ENCODE measurements at regions not wholly inside any gene's neighbourhood (a gene's known extent, or its start where the extent isn't known, plus 50 kb on each side); places are given as distances from the start of the nearest gene placed in this dataset.

DNA sequence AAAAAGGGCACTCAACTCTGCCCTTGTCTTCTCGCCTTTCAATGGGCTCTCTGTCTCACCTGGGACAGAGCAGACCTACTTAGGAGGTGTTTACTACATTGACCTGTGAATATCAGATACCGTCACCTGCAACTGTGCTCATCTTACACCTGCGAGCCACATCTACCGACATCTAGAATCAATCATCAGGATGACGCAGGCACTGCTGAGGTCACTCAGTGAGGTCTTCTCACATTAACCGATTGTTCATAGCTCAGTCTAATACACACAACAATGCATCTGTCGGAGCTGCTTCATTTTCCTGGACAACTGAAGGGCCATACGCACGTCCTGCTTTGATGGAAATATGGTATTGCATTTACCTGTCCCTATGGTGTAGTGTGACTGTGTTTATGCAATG, 211.9 kb downstream of the FGF9 start:
- no peak overlapping the region for H3K4me2 ChIP-seq (ENCODE audit: control insufficient read depth, extremely low read depth, insufficient read depth, low read depth, low read length)
- FAIRE-seq (no peak), DNase-seq (ENCODE audit: low read depth, low spot score) (no peak)
- H3K9me1 ChIP-seq (ENCODE audit: control insufficient read depth, extremely low read depth, insufficient read depth, low read length) = no peaks in the 10 kb centered on the region
- no peak overlapping the region for H3K9ac ChIP-seq (ENCODE audit: control insufficient read depth, extremely low read depth, insufficient read depth, low read length)
- no peak overlapping the region for H3K27ac ChIP-seq (ENCODE audit: control insufficient read depth, insufficient read depth, low read length)
- no peaks in the 10 kb centered on the region for H3K27me3 ChIP-seq (ENCODE audit: control insufficient read depth, extremely low read depth, insufficient read depth, low read length)
- TF ChIP-seq EZH2 (IDR thresholded peaks at IDR 0.05; ENCODE audit: low read length) (no peak), CTCF (optimal IDR thresholded peaks at IDR 0.05 in 1 of 3, IDR thresholded peaks at IDR 0.05 in 1 of 3, conservative IDR thresholded peaks at IDR 0.05 in 1 of 3; ENCODE audit: extremely low read depth in 1 of 3, insufficient read depth in 2 of 3, low read length in 3 of 3) (no peak)
- no peaks in the 10 kb centered on the region for H3K79me2 ChIP-seq (ENCODE audit: control insufficient read depth, insufficient read depth, low read length)
- no peak overlapping the region for H3K4me3 ChIP-seq (ENCODE audit: control insufficient read depth in 2 of 3, extremely low read depth in 1 of 3, insufficient read depth in 2 of 3, low read depth in 1 of 3, low read length in 3 of 3)
- H3K36me3 ChIP-seq (ENCODE audit: control insufficient read depth in 2 of 2, extremely low read depth in 1 of 2, insufficient read depth in 2 of 2, low read length in 2 of 2) = no peaks in the 10 kb centered on the region
- H4K20me1 ChIP-seq (ENCODE audit: control insufficient read depth, extremely low read depth, insufficient read depth, low read length) = no peaks in the 10 kb centered on the region
- no peak overlapping the region for H2AFZ ChIP-seq (ENCODE audit: control insufficient read depth, low read length)
- H3K4me1 ChIP-seq (ENCODE audit: control insufficient read depth, extremely low read depth, insufficient read depth, low read length) = no peaks in the 10 kb centered on the region
- dilution Hi-C loops (cut with MboI; ENCODE audit: extremely low pct_ligation_motif_present, low sequenced_read_pairs) = no loop called here
- peaks cover 2% of the 10 kb centered on the region for H3K9me3 ChIP-seq (ENCODE audit: control insufficient read depth, low read depth, low read length)

DNA sequence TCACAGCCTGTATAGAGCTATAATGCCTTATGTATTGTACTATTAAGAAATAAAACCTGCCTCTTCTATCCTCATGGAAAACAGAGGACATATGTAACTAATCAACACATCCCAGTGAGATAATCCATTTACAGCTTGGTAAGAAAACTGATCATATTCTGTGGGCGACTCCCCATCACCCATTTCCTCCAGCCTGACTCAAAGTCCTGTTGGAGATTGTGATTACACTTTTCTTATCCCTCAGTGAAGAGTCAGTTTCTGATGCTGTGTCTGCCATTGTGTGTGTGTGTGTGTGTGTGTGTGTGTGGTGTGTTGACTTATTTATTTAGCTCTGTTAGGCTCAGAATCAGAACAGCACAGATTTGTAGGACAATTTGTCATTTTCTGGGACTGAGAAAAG, 212.8 kb downstream of the FGF9 start:
- Histone ChIP-seq H3K27me3 (ENCODE audit: control insufficient read depth, extremely low read depth, insufficient read depth, low read length) (no peaks in the 10 kb centered on the region), H3K4me3 (ENCODE audit: control insufficient read depth in 2 of 3, extremely low read depth in 1 of 3, insufficient read depth in 2 of 3, low read depth in 1 of 3, low read length in 3 of 3) (no peak overlapping the region), H3K9me1 (ENCODE audit: control insufficient read depth, extremely low read depth, insufficient read depth, low read length) (no peaks in the 10 kb centered on the region), H3K36me3 (ENCODE audit: control insufficient read depth in 2 of 2, extremely low read depth in 1 of 2, insufficient read depth in 2 of 2, low read length in 2 of 2) (no peaks in the 10 kb centered on the region), H3K4me1 (ENCODE audit: control insufficient read depth, extremely low read depth, insufficient read depth, low read length) (no peaks in the 10 kb centered on the region), H2AFZ (ENCODE audit: control insufficient read depth, low read length) (no peak overlapping the region), H4K20me1 (ENCODE audit: control insufficient read depth, extremely low read depth, insufficient read depth, low read length) (no peaks in the 10 kb centered on the region), H3K9me3 (ENCODE audit: control insufficient read depth, low read depth, low read length) (peaks cover under 1% of the 10 kb centered on the region), H3K4me2 (ENCODE audit: control insufficient read depth, extremely low read depth, insufficient read depth, low read depth, low read length) (no peak overlapping the region), H3K79me2 (ENCODE audit: control insufficient read depth, insufficient read depth, low read length) (no peaks in the 10 kb centered on the region), H3K9ac (ENCODE audit: control insufficient read depth, extremely low read depth, insufficient read depth, low read length) (no peak overlapping the region), H3K27ac (ENCODE audit: control insufficient read depth, insufficient read depth, low read length) (no peak overlapping the region)
- TF ChIP-seq EZH2 (IDR thresholded peaks at IDR 0.05; ENCODE audit: low read length) (no peak), CTCF (optimal IDR thresholded peaks at IDR 0.05 in 1 of 3, IDR thresholded peaks at IDR 0.05 in 1 of 3, conservative IDR thresholded peaks at IDR 0.05 in 1 of 3; ENCODE audit: extremely low read depth in 1 of 3, insufficient read depth in 2 of 3, low read length in 3 of 3) (no peak)
- dilution Hi-C loops (cut with MboI; ENCODE audit: extremely low pct_ligation_motif_present, low sequenced_read_pairs) = no loop called here
- no peak for FAIRE-seq
- no peak for DNase-seq (ENCODE audit: low read depth, low spot score)

Measured in keratinocyte (primary cell).